WTC11 (cell line): ENCODE measurements at regions not wholly inside any gene's neighbourhood (a gene's known extent, or its start where the extent isn't known, plus 50 kb on each side); places are given as distances from the start of the nearest gene placed in this dataset.
A peak's percentile ranks its signal among the peaks of the same experiment; 100 is the strongest.
"Not testable (repeated sequence)": the region's sequence is repeated elsewhere in the genome, so short reads cannot be mapped to it uniquely, and the experiment has no call there.

Source experiments
- ATAC-seq: fragments of 200-7000 bp; cut with Tn5 transposase; 2 replicates; pipeline ENCODE4 v1.10.0; 2021; ENCODE audit warnings: mild to moderate bottlenecking, moderate library complexity
- CTCF ChIA-PET: fragments of 300-600 bp; sonication (Branson Sonifier 250); formaldehyde crosslinking; loops from one replicate; lab custom pipeline; 2021; ENCODE audit warnings: antibody characterized with exemption; lab: Charles Lee
- POLR2A ChIA-PET: fragments of 350-600 bp; sonication (Branson Sonifier 250); formaldehyde crosslinking; loops from one replicate; lab custom pipeline; 2021; ENCODE audit warnings: antibody characterized with exemption; lab: Charles Lee
- DNase-seq: peaks from one replicate; pipeline ENCODE4 v3.0.0; 2021; ENCODE audit warnings: low spot score
- H3K27ac Mint-ChIP-seq: 2 replicates; pipeline ENCODE4 v1.8.0; 2021; ENCODE audit warnings: mixed read lengths
- H3K27me3 Mint-ChIP-seq: 2 replicates; pipeline ENCODE4 v1.8.0; 2021; ENCODE audit warnings: low read depth, mild to moderate bottlenecking, moderate library complexity, mixed read lengths
- H3K36me3 Mint-ChIP-seq: 2 replicates; pipeline ENCODE4 v1.8.0; 2021; ENCODE audit warnings: mixed read lengths
- H3K4me1 Mint-ChIP-seq: 2 replicates; pipeline ENCODE4 v1.8.0; 2022; ENCODE audit warnings: mixed read lengths
- H3K4me3 Mint-ChIP-seq: 2 replicates; pipeline ENCODE4 v1.8.0; 2021; ENCODE audit warnings: mild to moderate bottlenecking, moderate library complexity, mixed read lengths
- H3K9me3 Mint-ChIP-seq: 2 replicates; pipeline ENCODE4 v1.8.0; 2021; ENCODE audit warnings: mixed read lengths

GRCh38 chr21:8194042-8194441 is 2327.3 kb upstream of the TPTE start:
- H3K27me3 Mint-ChIP-seq, H3K4me3 Mint-ChIP-seq, DNase-seq, CTCF ChIA-PET, POLR2A ChIA-PET, H3K4me1 Mint-ChIP-seq, H3K9me3 Mint-ChIP-seq, H3K36me3 Mint-ChIP-seq, H3K27ac Mint-ChIP-seq: not testable (repeated sequence)
- ATAC-seq: peak; percentile 85

GRCh38 chr21:8197377-8198027 is 2323.9 kb upstream of the TPTE start:
- DNase-seq, H3K4me3 Mint-ChIP-seq, H3K9me3 Mint-ChIP-seq, H3K27ac Mint-ChIP-seq, CTCF ChIA-PET, POLR2A ChIA-PET, H3K4me1 Mint-ChIP-seq, H3K36me3 Mint-ChIP-seq, H3K27me3 Mint-ChIP-seq: not testable (repeated sequence)
- ATAC-seq: peak; percentile 13

GRCh38 chr21:8205094-8205891 is 2316.1 kb upstream of the TPTE start:
- DNase-seq, H3K4me3 Mint-ChIP-seq, CTCF ChIA-PET, H3K4me1 Mint-ChIP-seq, H3K27me3 Mint-ChIP-seq, H3K9me3 Mint-ChIP-seq, H3K36me3 Mint-ChIP-seq, H3K27ac Mint-ChIP-seq, POLR2A ChIA-PET: not testable (repeated sequence)
- peak; percentile 100 for ATAC-seq

GRCh38 chr21:8205892-8206188 is 2315.5 kb upstream of the TPTE start:
- H3K9me3 Mint-ChIP-seq, H3K4me1 Mint-ChIP-seq, H3K27me3 Mint-ChIP-seq, ATAC-seq, H3K27ac Mint-ChIP-seq, DNase-seq, POLR2A ChIA-PET, H3K36me3 Mint-ChIP-seq, H3K4me3 Mint-ChIP-seq, CTCF ChIA-PET: not testable (repeated sequence)

- H3K4me3 Mint-ChIP-seq, ATAC-seq, POLR2A ChIA-PET, H3K27me3 Mint-ChIP-seq, H3K4me1 Mint-ChIP-seq, H3K27ac Mint-ChIP-seq, H3K9me3 Mint-ChIP-seq, H3K36me3 Mint-ChIP-seq, CTCF ChIA-PET: not testable (repeated sequence)
- DNase-seq: peak; percentile 100
Measured at GRCh38 chr21:8212986-8213550, 2308.3 kb upstream of the TPTE start.

- H3K4me3 Mint-ChIP-seq, H3K36me3 Mint-ChIP-seq, CTCF ChIA-PET, H3K4me1 Mint-ChIP-seq, ATAC-seq, DNase-seq, POLR2A ChIA-PET, H3K9me3 Mint-ChIP-seq, H3K27me3 Mint-ChIP-seq, H3K27ac Mint-ChIP-seq: not testable (repeated sequence)
Measured at GRCh38 chr21:8214539-8214938, 2306.8 kb upstream of the TPTE start.

- H3K36me3 Mint-ChIP-seq: peaks cover 12% of the 10 kb centered on the region
- ATAC-seq, H3K4me3 Mint-ChIP-seq, DNase-seq, CTCF ChIA-PET, POLR2A ChIA-PET, H3K4me1 Mint-ChIP-seq, H3K9me3 Mint-ChIP-seq, H3K27ac Mint-ChIP-seq: not testable (repeated sequence)
- H3K27me3 Mint-ChIP-seq: peaks cover 17% of the 10 kb centered on the region
Measured at GRCh38 chr21:8229366-8230150, 2291.8 kb upstream of the TPTE start.

- not testable (repeated sequence) for H3K4me3 Mint-ChIP-seq, DNase-seq
Measured at GRCh38 chr21:8231252-8231651, 2290.1 kb upstream of the TPTE start.

GRCh38 chr21:8233000-8233399 is 2288.4 kb upstream of the TPTE start:
- H3K9me3 Mint-ChIP-seq, H3K4me1 Mint-ChIP-seq, H3K4me3 Mint-ChIP-seq, POLR2A ChIA-PET, ATAC-seq, CTCF ChIA-PET, DNase-seq: not testable (repeated sequence)
- peaks cover 17% of the 10 kb centered on the region for H3K27me3 Mint-ChIP-seq
- H3K36me3 Mint-ChIP-seq: peaks cover 14% of the 10 kb centered on the region
- 0 out of 2 replicates have a peak overlapping the region, but pooled peaks have one; percentile 13 for H3K27ac Mint-ChIP-seq

More at GRCh38 chr21:8231252-8231651, 2290.1 kb upstream of the TPTE start:
- H3K36me3 Mint-ChIP-seq: peaks cover 12% of the 10 kb centered on the region
- POLR2A ChIA-PET, CTCF ChIA-PET, ATAC-seq, H3K4me1 Mint-ChIP-seq, H3K9me3 Mint-ChIP-seq, H3K27ac Mint-ChIP-seq: not testable (repeated sequence)
- H3K27me3 Mint-ChIP-seq: peaks cover 17% of the 10 kb centered on the region

- H3K9me3 Mint-ChIP-seq, DNase-seq, ATAC-seq, POLR2A ChIA-PET, H3K27ac Mint-ChIP-seq, CTCF ChIA-PET, H3K4me3 Mint-ChIP-seq, H3K4me1 Mint-ChIP-seq: not testable (repeated sequence)
- Mint-ChIP-seq H3K27me3 (peaks cover 11% of the 10 kb centered on the region), H3K36me3 (peaks cover 10% of the 10 kb centered on the region)
Measured at GRCh38 chr21:8234059-8234458, 2287.3 kb upstream of the TPTE start.

- H3K4me1 Mint-ChIP-seq, POLR2A ChIA-PET, CTCF ChIA-PET, H3K27ac Mint-ChIP-seq, H3K9me3 Mint-ChIP-seq, DNase-seq, H3K27me3 Mint-ChIP-seq, H3K36me3 Mint-ChIP-seq, H3K4me3 Mint-ChIP-seq: not testable (repeated sequence)
- peak; percentile 83 for ATAC-seq
Measured at GRCh38 chr21:8244723-8245641, 2276.4 kb upstream of the TPTE start.
